GM19099 (cell line): ENCODE measurements at regions not wholly inside any gene's neighbourhood (a gene's known extent, or its start where the extent isn't known, plus 50 kb on each side); places are given as distances from the start of the nearest gene placed in this dataset.

Experiments used
- POLR2A ChIP-seq: IDR thresholded peaks from 3 replicates; pipeline ENCODE4 v1.6.1; 2011; ENCODE audit warnings: low read depth; ENCODE audit not compliant: insufficient read length; ENCODE audit errors: extremely low read depth

GRCh38 chr11:131248588-131248987 lies 121.8 kb upstream of the NTM start:
- TF ChIP-seq POLR2A, result no peak

GRCh38 chr11:131253142-131253655 lies 117.2 kb upstream of the NTM start:
- TF ChIP-seq POLR2A, result no peak

DNA sequence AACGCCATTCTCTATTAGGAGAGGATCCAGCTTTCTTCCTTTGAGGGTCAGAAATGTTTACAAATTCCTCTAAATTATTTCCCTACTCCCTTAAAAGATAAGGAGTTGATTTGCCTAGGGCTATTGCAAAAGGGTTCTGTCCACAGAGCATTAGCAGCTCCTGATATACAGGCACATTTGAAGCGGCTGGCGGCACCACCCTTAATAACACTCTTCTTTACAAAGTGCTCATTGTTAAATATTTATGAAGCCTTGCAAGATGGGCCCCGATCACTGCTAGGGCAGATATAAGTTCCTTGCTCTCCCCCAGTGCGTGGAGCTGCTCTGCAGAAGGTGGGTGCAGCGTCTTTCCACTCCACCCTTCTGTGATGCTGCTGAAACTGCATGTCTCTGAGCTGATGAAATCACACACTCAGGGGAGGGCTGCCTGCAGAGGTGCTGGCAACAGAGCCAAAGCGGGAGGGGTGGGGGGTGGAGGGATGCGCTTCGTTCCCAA lies 116.7 kb upstream of the NTM start:
- TF ChIP-seq POLR2A, result no peak

DNA sequence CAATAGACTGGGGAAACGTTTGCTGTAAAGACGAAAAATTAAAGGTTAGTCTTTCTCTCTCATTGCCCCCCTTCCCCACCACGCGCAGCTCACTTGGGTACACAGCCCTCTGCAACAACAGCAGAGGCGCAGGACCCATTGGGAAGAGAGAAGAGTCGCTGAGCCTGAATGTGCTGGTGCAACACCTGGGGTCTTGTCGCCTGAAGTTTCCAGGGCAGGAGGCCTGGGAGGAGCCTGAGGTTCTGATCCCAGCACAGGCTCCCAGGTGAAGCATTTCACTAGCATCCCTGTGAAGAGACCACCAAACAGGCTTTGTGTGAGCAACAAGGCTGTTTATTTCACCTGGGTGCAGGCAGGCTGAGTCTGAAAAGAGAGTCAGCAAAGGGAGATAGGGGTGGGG lies 116.2 kb upstream of the NTM start:
- TF ChIP-seq POLR2A, result no peak

- TF ChIP-seq POLR2A, result no peak
These were observed 96.2 kb upstream of the NTM start for GRCh38 chr11:131274233-131274632.

DNA sequence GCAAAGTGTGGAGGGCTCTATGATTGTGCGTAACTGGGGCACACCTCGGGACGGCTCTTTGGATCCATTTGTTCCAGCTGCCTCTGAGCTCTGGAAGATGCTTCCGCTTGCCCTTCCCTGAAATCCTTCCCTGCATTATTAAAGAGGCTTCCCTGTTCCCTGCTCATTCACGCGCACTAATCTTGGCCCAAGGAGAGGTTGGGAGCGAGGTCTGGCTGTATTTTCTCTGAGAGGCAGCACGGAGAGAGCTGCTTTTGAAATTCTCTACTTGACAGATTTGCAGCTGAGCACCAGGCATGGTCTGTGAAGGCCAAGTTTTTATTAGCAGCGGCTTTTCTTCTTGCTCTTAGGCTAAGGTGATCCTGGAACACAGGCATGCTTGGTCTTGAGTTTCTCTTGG lies 94.8 kb upstream of the NTM start:
- TF ChIP-seq POLR2A, result no peak

- TF ChIP-seq POLR2A, result no peak
These were observed 91.9 kb upstream of the NTM start for GRCh38 chr11:131278472-131278871.

GRCh38 chr11:131279654-131280384 lies 90.6 kb upstream of the NTM start:
- no peak for TF ChIP-seq POLR2A

DNA sequence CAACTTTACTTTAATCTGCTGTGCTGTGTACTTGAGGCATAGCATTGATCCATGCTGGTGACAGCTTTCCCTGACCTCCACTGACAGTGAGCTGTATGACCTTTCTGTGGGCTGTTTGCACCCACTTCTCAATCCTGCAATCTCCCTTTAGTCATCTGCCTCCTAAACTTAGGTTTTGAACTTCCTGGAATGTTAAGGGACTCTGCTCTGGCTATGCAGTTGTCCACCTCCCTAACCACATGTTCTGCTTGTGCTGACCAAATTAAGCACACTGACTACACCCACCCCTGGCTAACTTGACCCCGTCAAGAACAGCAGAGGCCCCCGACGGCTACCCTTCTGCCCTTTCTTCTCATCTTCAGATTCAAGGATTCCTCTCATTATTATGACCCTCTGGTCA lies 89.1 kb upstream of the NTM start:
- no peak for TF ChIP-seq POLR2A

GRCh38 chr11:131284041-131284440 lies 86.4 kb upstream of the NTM start:
- TF ChIP-seq POLR2A, result no peak

- no peak for TF ChIP-seq POLR2A
These were observed 81.8 kb upstream of the NTM start for GRCh38 chr11:131288521-131289091.

DNA sequence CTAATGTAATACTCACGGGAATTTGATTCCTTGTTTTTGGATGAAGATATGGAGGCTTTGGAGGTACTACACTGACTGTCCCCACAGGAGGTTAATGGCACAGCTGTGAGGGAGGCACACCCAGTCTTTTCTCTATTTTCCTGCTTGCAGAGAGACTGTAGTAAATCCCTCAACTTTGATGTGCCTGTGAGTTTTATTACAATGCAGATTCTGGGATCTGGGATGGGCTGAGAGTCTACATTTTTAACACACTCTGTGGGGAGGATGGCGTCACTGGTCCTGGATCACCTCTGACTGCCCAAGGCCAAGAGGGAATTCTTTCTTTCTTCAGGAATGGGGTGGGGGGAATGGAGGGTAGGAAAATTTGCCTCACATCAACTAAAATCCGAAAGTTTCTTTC lies 80.2 kb upstream of the NTM start:
- TF ChIP-seq POLR2A, result no peak

DNA sequence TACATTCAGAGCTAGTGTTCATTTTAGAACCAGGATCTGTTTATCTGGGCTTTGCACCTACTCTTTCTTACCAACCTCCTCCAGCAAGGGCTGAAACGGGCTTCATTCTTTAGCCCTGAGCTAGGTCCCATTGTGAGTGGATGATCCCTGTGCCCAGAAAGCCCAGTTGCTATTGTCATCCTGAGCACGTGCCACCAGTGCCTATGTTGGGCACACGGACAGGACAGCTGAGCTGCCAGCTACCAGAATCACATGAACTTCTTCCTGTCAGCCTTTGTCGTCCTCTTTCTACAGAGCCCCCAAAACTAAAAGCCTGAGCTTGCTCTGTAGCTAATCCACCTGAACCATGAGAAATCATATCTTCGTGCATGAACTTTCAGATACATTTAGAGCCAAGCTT lies 74.4 kb upstream of the NTM start:
- TF ChIP-seq POLR2A, result no peak

DNA sequence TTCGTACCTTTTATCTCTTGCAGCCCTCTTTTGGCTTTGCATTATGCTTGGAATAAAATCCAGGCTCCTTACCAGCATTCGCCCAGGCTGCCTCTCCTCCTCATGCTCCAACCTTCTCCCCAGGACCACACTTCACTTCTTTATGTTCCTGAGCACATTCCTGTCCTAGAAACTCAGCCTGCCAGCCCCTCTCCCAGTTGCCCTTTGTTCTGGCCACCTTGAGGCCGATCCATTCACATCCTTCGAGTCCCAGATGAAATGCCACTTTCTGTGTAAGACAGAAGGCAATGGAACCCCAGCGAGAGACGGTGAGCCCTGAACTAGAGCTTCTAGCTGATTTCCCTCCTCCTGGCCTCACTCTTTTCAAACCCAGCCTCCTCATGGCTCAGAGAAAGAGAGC lies 73.0 kb upstream of the NTM start:
- TF ChIP-seq POLR2A, result no peak

DNA sequence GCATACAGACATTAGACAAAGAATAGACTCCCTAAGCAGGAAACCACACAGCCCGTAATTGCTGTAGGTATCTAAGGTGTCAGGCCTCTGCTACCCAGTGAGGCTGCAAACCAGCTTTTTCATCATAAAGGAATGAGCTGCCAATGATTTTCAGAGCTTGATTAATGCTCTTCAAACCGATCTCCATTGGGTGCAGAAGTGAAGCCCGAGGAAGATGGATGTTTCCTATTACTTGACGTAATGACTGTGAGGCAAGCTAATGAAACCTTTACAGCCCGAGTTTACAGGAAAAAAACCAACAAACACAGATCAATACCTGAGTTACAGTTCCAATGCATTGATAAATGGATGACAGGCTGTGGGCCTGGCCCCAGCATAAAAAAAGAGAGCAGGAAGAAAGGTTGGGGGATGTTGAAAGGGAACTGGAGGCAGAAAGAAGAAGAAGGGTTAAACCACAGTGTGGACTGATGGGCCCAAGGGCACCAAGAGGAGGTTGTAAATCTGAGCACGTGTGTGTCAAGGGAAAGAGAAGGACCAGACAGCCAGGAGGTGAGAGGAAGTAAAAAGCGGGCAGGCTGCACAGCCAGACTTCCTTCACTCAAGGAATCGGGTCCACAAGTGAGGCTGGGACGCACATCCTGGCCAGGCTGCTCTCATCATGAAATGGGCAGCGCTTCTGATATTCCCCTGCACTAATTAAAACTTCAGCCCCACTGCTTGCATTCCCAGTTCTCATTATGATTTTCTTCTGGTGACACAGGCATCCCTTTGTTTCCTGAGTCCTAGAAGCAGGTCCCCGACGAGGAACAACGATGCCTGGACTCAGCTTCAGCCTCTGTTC lies 70.6 kb upstream of the NTM start:
- no peak for TF ChIP-seq POLR2A

DNA sequence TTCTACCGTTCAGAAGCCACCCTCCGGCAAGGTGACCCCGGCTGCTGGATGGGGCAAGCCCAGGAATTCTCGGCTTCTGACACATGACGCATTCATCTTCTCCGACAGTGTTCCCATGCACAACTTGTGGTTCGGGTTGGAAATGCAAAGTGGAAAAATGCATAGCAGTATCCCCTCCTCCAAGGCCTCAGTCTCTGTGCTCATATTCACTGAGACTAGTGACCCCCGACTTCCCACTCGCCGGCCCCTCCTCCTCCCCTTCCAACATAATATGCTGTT lies 70.0 kb upstream of the NTM start:
- TF ChIP-seq POLR2A, result no peak
